T-cell (primary cell): ENCODE measurements at regions not wholly inside any gene's neighbourhood (a gene's known extent, or its start where the extent isn't known, plus 50 kb on each side); places are given as distances from the start of the nearest gene placed in this dataset.
"Not testable (repeated sequence)": the region's sequence is repeated elsewhere in the genome, so short reads cannot be mapped to it uniquely, and the experiment has no call there.

ENCODE experiments used
- ATAC-seq, 4 experiments: fragments of 200-7000 bp in 3 of 4; fragments of 150-1000 bp in 1 of 4; cut with Tn5 transposase; replicated peaks in 1 of 4; 1 replicate in 3 of 4; 2 replicates in 1 of 4; pipeline ENCODE4 v1.10.0; 2021; ENCODE audit warnings: moderate library complexity in 3 of 4, mild to moderate bottlenecking in 2 of 4, moderate number of reproducible peaks in 1 of 4
- CTCF ChIA-PET, 2 donors: fragments of 300-600 bp; sonication (Branson Sonifier 250); formaldehyde crosslinking; loops; one replicate each; lab custom pipeline; 2022; ENCODE audit warnings: antibody characterized with exemption in 2 of 2; lab: Charles Lee
- POLR2A ChIA-PET, 2 donors: fragments of 300-600 bp; sonication (Branson Sonifier 250); formaldehyde crosslinking; loops; one replicate each; lab custom pipeline; 2022; ENCODE audit warnings: antibody characterized with exemption in 2 of 2; lab: Charles Lee
- DNase-seq, 35 experiments: peaks; one replicate each; pipeline versions ENCODE4 v3.0.0 to v3.0.0-alpha.2; 2013 to 2023
- H3K27ac ChIP-seq: one replicate; pipeline ENCODE4 v1.5.1; 2013; ENCODE audit warnings: low read length
- H3K27me3 ChIP-seq, 2 experiments: replicated peaks in 1 of 2; 1 replicate in 1 of 2; 2 replicates in 1 of 2; pipeline versions ENCODE4 v1.6.1 to v1.7.0; 2013; ENCODE audit warnings: low read length in 1 of 2, mixed read lengths in 1 of 2; ENCODE audit not compliant: control insufficient read depth in 2 of 2, insufficient read depth in 2 of 2; ENCODE audit errors: extremely low read depth in 1 of 2
- H3K36me3 ChIP-seq, 2 donors: 1 replicate in 1 of 2; 2 replicates in 1 of 2; pipeline versions ENCODE4 v1.6.1 to v1.7.0; 2013; ENCODE audit warnings: low read length in 1 of 2; ENCODE audit not compliant: control insufficient read depth in 2 of 2, insufficient read depth in 1 of 2; ENCODE audit errors: extremely low read depth in 1 of 2
- H3K4me1 ChIP-seq, 2 experiments: 1 replicate in 1 of 2; 2 replicates in 1 of 2; pipeline versions ENCODE4 v1.6.1 to v1.7.0; 2013; ENCODE audit warnings: low read length in 2 of 2, mixed read lengths in 1 of 2; ENCODE audit not compliant: insufficient read depth in 2 of 2, control insufficient read depth in 1 of 2; ENCODE audit errors: extremely low read depth in 1 of 2
- H3K4me3 ChIP-seq, 2 donors: 1 replicate in 1 of 2; 2 replicates in 1 of 2; pipeline versions ENCODE4 v1.5.1 to v1.7.0; 2013; ENCODE audit warnings: mild to moderate bottlenecking in 2 of 2, low read length in 1 of 2, moderate library complexity in 1 of 2; ENCODE audit not compliant: control insufficient read depth in 1 of 2; ENCODE audit errors: extremely low read depth in 1 of 2
- H3K9me3 ChIP-seq: 2 replicates; pipeline ENCODE4 v1.7.0; 2013
- H3K27ac Mint-ChIP-seq, 2 donors: one replicate each; pipeline ENCODE4 v1.8.0; 2020 to 2021; ENCODE audit warnings: mild to moderate bottlenecking in 2 of 2, mixed read lengths in 2 of 2
- H3K27me3 Mint-ChIP-seq, 2 donors: one replicate each; pipeline ENCODE4 v1.8.0; 2021 to 2022; ENCODE audit warnings: mixed read lengths in 2 of 2
- H3K36me3 Mint-ChIP-seq: one replicate; pipeline ENCODE4 v1.8.0; 2021; ENCODE audit warnings: mixed read lengths
- H3K4me1 Mint-ChIP-seq, 3 donors: one replicate each; pipeline ENCODE4 v1.8.0; 2020 to 2022; ENCODE audit warnings: mixed read lengths in 3 of 3, mild to moderate bottlenecking in 1 of 3
- H3K4me3 Mint-ChIP-seq, 3 donors: one replicate each; pipeline ENCODE4 v1.8.0; 2020 to 2022; ENCODE audit warnings: mild to moderate bottlenecking in 3 of 3, mixed read lengths in 3 of 3, moderate library complexity in 3 of 3
- H3K9me3 Mint-ChIP-seq, 3 donors: one replicate each; pipeline ENCODE4 v1.8.0; 2020 to 2022; ENCODE audit warnings: mixed read lengths in 3 of 3
- WGBS: methylation state at CpG from one replicate; pipeline ENCODE4 v1.1.5; 2013; ENCODE audit warnings: missing lambda C conversion rate; ENCODE audit not compliant: insufficient coverage; 5-methylcytosine and 5-hydroxymethylcytosine counted together

GRCh38 chrX:121365572-121366161 lies 318.3 kb downstream of the GLUD2 start:
- Mint-ChIP-seq H3K4me1 (no peaks in the 10 kb centered on the region), H3K36me3 (no peaks in the 10 kb centered on the region), H3K4me3 (no peak overlapping the region), H3K9me3 (peaks cover 0 to 3% (median 3%) of the 10 kb centered on the region in 3 donors), H3K27me3 (no peaks in the 10 kb centered on the region), H3K27ac (no peak overlapping the region)
- no peak for DNase-seq
- H3K4me3 ChIP-seq = no peak overlapping the region
- no peaks in the 10 kb centered on the region for H3K9me3 ChIP-seq
- H3K27ac ChIP-seq = no peak overlapping the region
- no peaks in the 10 kb centered on the region for H3K4me1 ChIP-seq
- H3K27me3 ChIP-seq = no peaks in the 10 kb centered on the region
- ChIA-PET CTCF (no interaction called here), POLR2A (no interaction called here)
- no peaks in the 10 kb centered on the region for H3K36me3 ChIP-seq
- WGBS = no CpG with 5 or more reads among the region's 13 CpGs
- no peak for ATAC-seq

- Mint-ChIP-seq H3K27me3 (peaks cover 0 to 8% of the 10 kb centered on the region in 2 donors), H3K4me1 (no peaks in the 10 kb centered on the region), H3K4me3 (no peak overlapping the region), H3K36me3 (no peaks in the 10 kb centered on the region), H3K9me3 (no peaks in the 10 kb centered on the region), H3K27ac (no peak overlapping the region)
- ChIA-PET CTCF (no interaction called here), POLR2A (no interaction called here)
- no peaks in the 10 kb centered on the region for H3K27me3 ChIP-seq
- no peaks in the 10 kb centered on the region for H3K4me1 ChIP-seq
- no peak overlapping the region for H3K27ac ChIP-seq
- no peaks in the 10 kb centered on the region for H3K9me3 ChIP-seq
- DNase-seq (no peak), ATAC-seq (no peak)
- 94% methylated on average over 2 of the region's 3 CpGs for WGBS
- no peak overlapping the region for H3K4me3 ChIP-seq
- no peaks in the 10 kb centered on the region for H3K36me3 ChIP-seq
These were observed 327.1 kb downstream of the GLUD2 start for GRCh38 chrX:121374471-121374870.

GRCh38 chrX:121381915-121382314 lies 334.5 kb downstream of the GLUD2 start:
- CTCF ChIA-PET, H3K27ac ChIP-seq, ATAC-seq, H3K4me1 Mint-ChIP-seq, DNase-seq, H3K4me1 ChIP-seq, H3K36me3 Mint-ChIP-seq, POLR2A ChIA-PET, H3K4me3 Mint-ChIP-seq, H3K27me3 ChIP-seq, H3K36me3 ChIP-seq, H3K4me3 ChIP-seq, H3K9me3 ChIP-seq, H3K27ac Mint-ChIP-seq, H3K9me3 Mint-ChIP-seq: not testable (repeated sequence)
- 83% methylated on average over 2 of the region's 7 CpGs for WGBS
- H3K27me3 Mint-ChIP-seq = peaks cover 1 to 10% of the 10 kb centered on the region in 2 donors

GRCh38 chrX:121389976-121390714 lies 342.7 kb downstream of the GLUD2 start:
- no peaks in the 10 kb centered on the region for H3K36me3 ChIP-seq
- no peak for ATAC-seq
- H3K27ac ChIP-seq = no peak overlapping the region
- DNase-seq = no peak
- no peak overlapping the region for H3K27ac Mint-ChIP-seq
- H3K4me3 ChIP-seq = no peak overlapping the region
- H3K27me3 ChIP-seq = no peaks in the 10 kb centered on the region
- CTCF ChIA-PET = no interaction called here
- H3K9me3 Mint-ChIP-seq = no peaks in the 10 kb centered on the region
- H3K36me3 Mint-ChIP-seq = no peaks in the 10 kb centered on the region
- no peak overlapping the region for H3K4me3 Mint-ChIP-seq
- H3K4me1 Mint-ChIP-seq = no peaks in the 10 kb centered on the region
- 0% methylated on average over 1 of the region's 4 CpGs for WGBS
- H3K27me3 Mint-ChIP-seq = no peaks in the 10 kb centered on the region
- POLR2A ChIA-PET = interaction anchor here (0.6 kb wide), 2 partner anchors 8 kb away, joined by 3 to 9 read pairs; no protein-coding TSS in a partner anchor
- H3K9me3 ChIP-seq = no peaks in the 10 kb centered on the region
- H3K4me1 ChIP-seq = no peaks in the 10 kb centered on the region

- Histone ChIP-seq H3K9me3 (no peaks in the 10 kb centered on the region), H3K4me1 (no peaks in the 10 kb centered on the region), H3K27ac (no peak overlapping the region), H3K27me3 (no peaks in the 10 kb centered on the region), H3K36me3 (no peaks in the 10 kb centered on the region), H3K4me3 (no peak overlapping the region)
- Mint-ChIP-seq H3K9me3 (peaks cover 0 to 6% (median 0%) of the 10 kb centered on the region in 3 donors), H3K27me3 (peaks cover 0 to 5% of the 10 kb centered on the region in 2 donors), H3K4me1 (no peaks in the 10 kb centered on the region), H3K36me3 (no peaks in the 10 kb centered on the region), H3K27ac (no peak overlapping the region), H3K4me3 (no peak overlapping the region)
- POLR2A ChIA-PET = no interaction called here
- ATAC-seq (no peak), DNase-seq (no peak)
- CTCF ChIA-PET = no interaction called here
- WGBS = 57% methylated on average over 1 of the region's 4 CpGs
These were observed 358.4 kb downstream of the GLUD2 start for GRCh38 chrX:121405826-121406225.

GRCh38 chrX:121407627-121408026 lies 360.2 kb downstream of the GLUD2 start:
- H3K36me3 Mint-ChIP-seq = no peaks in the 10 kb centered on the region
- DNase-seq (no peak), ATAC-seq (no peak)
- Histone ChIP-seq H3K27ac (no peak overlapping the region), H3K27me3 (no peaks in the 10 kb centered on the region), H3K4me1 (no peaks in the 10 kb centered on the region), H3K9me3 (no peaks in the 10 kb centered on the region), H3K4me3 (no peak overlapping the region), H3K36me3 (no peaks in the 10 kb centered on the region)
- H3K9me3 Mint-ChIP-seq = no peaks in the 10 kb centered on the region
- WGBS = no CpG with 5 or more reads among the region's 5 CpGs
- ChIA-PET POLR2A (no interaction called here), CTCF (no interaction called here)
- no peak overlapping the region for H3K27ac Mint-ChIP-seq
- no peaks in the 10 kb centered on the region for H3K27me3 Mint-ChIP-seq
- H3K4me3 Mint-ChIP-seq = no peak overlapping the region
- H3K4me1 Mint-ChIP-seq = no peaks in the 10 kb centered on the region
